Right cardiac atrium (tissue), 5 donors: ENCODE measurements at regions not wholly inside any gene's neighbourhood (a gene's known extent, or its start where the extent isn't known, plus 50 kb on each side); places are given as distances from the start of the nearest gene placed in this dataset.
"Not testable (repeated sequence)": the region's sequence is repeated elsewhere in the genome, so short reads cannot be mapped to it uniquely, and the experiment has no call there.

Experiments
- ATAC-seq, 2 donors: fragments of 200-7000 bp; cut with Tn5 transposase; one replicate each; pipeline versions ENCODE4 v1.8.0 to v1.9.1; 2020; ENCODE audit warnings: moderate library complexity in 2 of 2, mild to moderate bottlenecking in 1 of 2
- DNase-seq, 3 donors: peaks; one replicate each; pipeline ENCODE4 v3.0.0-alpha.2; 2020
- H3K27ac ChIP-seq: one replicate; pipeline ENCODE4 v1.5.1; 2013; ENCODE audit warnings: mild to moderate bottlenecking, low read length, control low read depth, moderate library complexity
- H3K27me3 ChIP-seq: one replicate; pipeline ENCODE4 v1.6.1; 2013; ENCODE audit not compliant: control insufficient read depth, insufficient read depth
- H3K4me1 ChIP-seq: one replicate; pipeline ENCODE4 v1.6.1; 2013; ENCODE audit warnings: low read length; ENCODE audit not compliant: control insufficient read depth, insufficient read depth
- H3K4me3 ChIP-seq: one replicate; pipeline ENCODE4 v1.5.1; 2013; ENCODE audit warnings: low read length, control low read depth
- H3K9me3 ChIP-seq: one replicate; pipeline ENCODE4 v1.6.1; 2013; ENCODE audit warnings: low read length; ENCODE audit not compliant: control insufficient read depth
- WGBS: extraction: QIAGEN DNeasy Blood & Tissue Kit; methylation state at CpG from one replicate; pipeline ENCODE4 v1.1.7; 2013; 5-methylcytosine and 5-hydroxymethylcytosine counted together
- intact Hi-C, 4 donors: fragments of 100-400 bp; cut with DNase I; formaldehyde crosslinking; loops; one replicate each; pipeline versions ENCODE4 v1.11.0 to v1.14.0; 2022 to 2023
- donor health status: healthy with polysubstance abuse.
- donor health status: DM: no; HTN: yes; CAD: no.
- donor health status: DM: no; HTN: no; CAD: no.
- donor health status: DM: no; HTN: yes; CAD: no; lungs with severe emphysema.
- donor health status: DM: yes; HTN: yes; CAD: no.

DNA sequence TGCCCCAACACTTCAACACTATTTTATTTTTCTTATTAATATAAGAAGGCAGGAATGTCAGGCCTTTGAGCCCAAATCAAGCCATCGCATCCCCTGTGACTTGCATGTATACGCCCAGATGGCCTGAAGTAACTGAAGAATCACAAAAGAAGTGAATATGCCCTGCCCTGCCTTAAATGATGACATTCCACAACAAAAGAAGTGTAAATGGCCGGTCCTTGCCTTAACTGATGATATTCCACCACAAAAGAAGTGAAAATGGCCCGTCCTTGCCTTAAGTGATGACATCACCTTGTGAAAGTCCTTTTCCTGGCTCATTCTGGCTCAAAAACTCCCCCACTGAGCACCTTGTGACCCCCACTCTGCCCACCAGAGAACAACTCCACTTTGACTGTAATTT is 251.4 kb downstream of the ALG10 start:
- intact Hi-C loops, H3K27me3 ChIP-seq: not testable (repeated sequence)
- WGBS = 61% methylated on average over 4 of the region's 4 CpGs

DNA sequence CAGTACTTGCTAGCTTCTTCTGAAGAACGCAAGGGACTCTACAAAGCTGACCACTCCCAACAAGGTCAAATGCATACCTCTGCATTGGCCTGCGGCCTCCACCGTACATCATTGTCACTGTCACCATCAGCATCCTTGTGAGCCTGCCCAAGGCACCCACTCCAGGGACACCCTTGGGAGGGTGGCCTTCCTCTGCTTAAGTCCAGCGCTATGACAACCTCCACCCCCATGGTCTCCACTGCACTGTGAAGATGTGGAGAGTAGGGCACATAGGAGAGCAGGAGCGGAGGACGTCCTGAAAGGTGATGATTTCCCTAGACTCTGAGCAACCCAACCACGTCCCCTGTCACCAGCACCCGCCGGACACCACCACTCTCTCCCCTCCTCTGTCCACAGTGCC is 252.8 kb downstream of the ALG10 start:
- intact Hi-C loops = no loop called here
- no peaks in the 10 kb centered on the region for H3K4me1 ChIP-seq
- no peaks in the 10 kb centered on the region for H3K9me3 ChIP-seq
- ATAC-seq (no peak), DNase-seq (no peak)
- WGBS = 86% methylated on average over 9 of the region's 9 CpGs
- H3K27ac ChIP-seq = no peak overlapping the region
- H3K4me3 ChIP-seq = no peak overlapping the region
- no peaks in the 10 kb centered on the region for H3K27me3 ChIP-seq

More for the DNA sequence above, 251.4 kb downstream of the ALG10 start:
- H3K4me1 ChIP-seq, H3K4me3 ChIP-seq, DNase-seq, ATAC-seq, H3K27ac ChIP-seq, H3K9me3 ChIP-seq: not testable (repeated sequence)

DNA sequence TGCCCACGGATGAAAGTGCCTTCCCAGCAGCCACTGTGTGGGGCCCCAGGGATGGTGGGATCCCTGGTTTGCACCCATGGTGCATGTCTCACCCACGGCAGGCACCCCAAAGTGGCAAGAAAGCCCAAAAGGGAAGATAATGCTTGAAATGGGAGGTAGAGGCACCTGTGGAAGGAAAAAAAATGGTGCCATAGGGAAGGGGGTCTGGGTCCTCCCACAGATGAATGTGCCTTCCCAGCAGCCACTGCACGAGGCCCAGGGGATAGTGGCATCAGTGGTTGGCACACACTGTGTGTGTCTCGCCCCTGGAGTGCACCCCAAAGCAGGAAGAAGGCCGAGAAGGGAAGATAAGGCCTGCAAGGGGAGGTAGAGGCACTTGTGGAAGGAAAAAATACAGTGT is 264.2 kb downstream of the ALG10 start:
- DNase-seq (no peak), ATAC-seq (no peak)
- no peak overlapping the region for H3K4me3 ChIP-seq
- H3K27ac ChIP-seq = no peak overlapping the region
- intact Hi-C loops = no loop called here
- no peaks in the 10 kb centered on the region for H3K4me1 ChIP-seq
- no peaks in the 10 kb centered on the region for H3K27me3 ChIP-seq
- 51% methylated on average over 5 of the region's 5 CpGs for WGBS
- no peaks in the 10 kb centered on the region for H3K9me3 ChIP-seq

DNA sequence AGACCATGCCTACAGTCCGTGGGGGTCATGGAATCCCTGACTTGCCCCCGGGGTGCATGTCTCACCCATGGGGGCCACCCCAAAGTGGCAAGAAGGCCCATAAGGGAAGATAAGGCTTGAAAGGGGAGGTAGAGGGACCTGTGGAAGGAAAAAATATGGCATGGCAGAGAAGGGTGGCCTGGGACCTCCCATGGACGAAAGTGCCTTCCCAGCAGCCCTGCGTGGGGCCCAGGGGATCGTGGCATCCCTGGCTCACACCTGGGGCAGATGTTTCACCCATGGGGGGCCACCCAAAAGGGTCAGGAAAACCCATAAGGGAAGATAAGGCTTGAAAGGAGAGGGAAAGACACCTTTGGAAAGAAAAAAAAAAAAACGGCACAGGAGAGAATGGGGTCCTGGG is 264.6 kb downstream of the ALG10 start:
- no peak for DNase-seq
- Histone ChIP-seq H3K9me3 (no peaks in the 10 kb centered on the region), H3K27ac (no peak overlapping the region), H3K4me1 (no peaks in the 10 kb centered on the region), H3K27me3 (no peaks in the 10 kb centered on the region), H3K4me3 (no peak overlapping the region)
- intact Hi-C loops = no loop called here
- WGBS = 74% methylated on average over 6 of the region's 6 CpGs
- ATAC-seq = no peak

DNA sequence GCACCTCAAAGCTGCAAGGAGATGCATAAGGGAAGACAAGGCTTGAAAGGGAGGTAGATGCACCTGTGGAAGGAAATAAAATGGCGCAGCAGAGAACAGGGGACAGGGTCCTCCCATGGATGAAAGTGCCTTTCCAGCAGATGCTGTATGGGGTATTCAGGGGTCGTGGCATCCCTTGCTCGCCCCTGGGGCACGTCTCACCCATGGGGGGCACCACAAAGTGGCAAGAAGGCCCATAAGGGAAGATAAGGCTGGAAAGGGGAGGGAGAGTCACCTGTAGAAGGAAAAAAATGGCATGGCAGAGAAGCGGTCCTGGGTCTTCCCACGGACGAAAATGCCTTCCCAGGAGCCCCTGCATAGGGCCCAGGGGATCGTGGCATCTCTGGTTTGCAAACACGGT is 265.1 kb downstream of the ALG10 start:
- intact Hi-C loops = no loop called here
- DNase-seq (no peak), ATAC-seq (no peak)
- Histone ChIP-seq H3K27ac (no peak overlapping the region), H3K4me1 (no peaks in the 10 kb centered on the region), H3K4me3 (no peak overlapping the region), H3K27me3 (no peaks in the 10 kb centered on the region), H3K9me3 (no peaks in the 10 kb centered on the region)
- WGBS = 53% methylated on average over 9 of the region's 9 CpGs

DNA sequence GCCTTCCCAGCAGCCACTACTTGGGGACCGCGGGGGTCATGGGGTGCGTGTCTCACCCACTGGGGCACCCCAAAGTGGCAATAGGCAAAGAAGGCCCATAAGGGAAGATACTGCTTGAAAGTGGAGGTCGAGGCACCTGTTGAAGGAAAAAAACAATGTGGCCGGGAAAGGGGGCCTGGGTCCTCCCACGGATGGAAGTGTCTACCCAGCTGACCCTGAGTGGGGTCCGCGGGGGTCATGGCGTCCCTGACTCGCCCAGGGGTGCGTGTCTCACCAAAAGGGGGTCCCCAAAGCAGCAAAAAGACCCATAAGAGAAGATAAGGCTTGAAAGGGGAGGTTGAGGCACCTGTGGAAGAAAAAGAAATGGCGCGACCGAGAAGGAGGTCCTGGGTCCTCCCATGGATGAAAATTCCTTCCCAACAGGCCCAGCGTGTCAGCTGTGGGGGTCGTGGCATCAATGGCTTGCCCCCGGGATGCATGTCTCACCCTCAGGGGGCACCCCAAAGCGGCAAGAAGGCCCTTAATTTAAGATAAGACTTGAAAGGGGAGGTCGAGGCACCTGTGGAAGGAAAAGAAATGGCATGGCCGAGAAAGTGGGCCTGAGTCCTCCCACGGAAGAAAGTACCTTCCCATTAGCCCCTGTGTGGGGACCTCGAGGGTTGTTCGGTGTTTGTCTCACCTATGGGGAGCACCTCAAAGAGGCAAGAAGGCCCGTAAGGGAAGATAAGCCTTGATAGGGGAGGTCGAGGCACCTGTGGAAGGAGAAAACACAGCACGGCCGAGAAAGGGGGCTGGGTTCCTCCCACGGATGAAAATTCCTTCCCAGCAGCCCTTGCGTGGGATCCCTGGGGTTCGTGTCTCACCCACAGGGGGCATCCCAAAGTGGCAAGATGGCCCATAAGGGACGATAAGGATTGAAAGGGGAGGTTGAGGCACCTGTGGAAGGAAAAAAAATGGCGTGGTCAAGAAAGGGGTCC is 266.0 kb downstream of the ALG10 start:
- DNase-seq = no peak
- H3K27ac ChIP-seq = no peak overlapping the region
- ATAC-seq = no peak
- WGBS = 70% methylated on average over 32 of the region's 32 CpGs
- intact Hi-C loops = no loop called here
- no peaks in the 10 kb centered on the region for H3K4me1 ChIP-seq
- H3K4me3 ChIP-seq = no peak overlapping the region
- H3K27me3 ChIP-seq = no peaks in the 10 kb centered on the region
- H3K9me3 ChIP-seq = no peaks in the 10 kb centered on the region

DNA sequence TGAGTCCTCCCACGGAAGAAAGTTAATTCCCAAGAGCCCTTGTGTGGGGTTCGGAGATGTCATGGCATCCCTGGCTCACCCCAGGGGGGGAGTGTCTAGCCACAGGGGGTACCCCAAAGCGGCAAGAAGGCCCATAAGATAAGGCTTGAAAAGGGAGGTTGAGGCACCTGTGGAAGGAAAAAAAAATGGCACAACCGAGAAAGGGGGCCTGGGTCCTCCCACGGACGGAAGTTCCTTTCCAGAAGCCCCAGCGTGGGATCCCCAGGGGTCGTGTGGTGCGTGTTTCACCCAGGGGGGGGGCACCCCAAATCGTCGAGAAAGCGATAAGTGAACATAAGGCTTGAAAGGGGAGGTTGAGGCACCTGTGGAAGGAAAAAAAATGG is 266.7 kb downstream of the ALG10 start:
- ATAC-seq (no peak), DNase-seq (peak in 1 of 3 donors; percentile 10)
- WGBS = 74% methylated on average over 12 of the region's 12 CpGs
- H3K27ac ChIP-seq = no peak overlapping the region
- no peaks in the 10 kb centered on the region for H3K9me3 ChIP-seq
- no peaks in the 10 kb centered on the region for H3K27me3 ChIP-seq
- intact Hi-C loops = no loop called here
- H3K4me1 ChIP-seq = no peaks in the 10 kb centered on the region
- no peak overlapping the region for H3K4me3 ChIP-seq

DNA sequence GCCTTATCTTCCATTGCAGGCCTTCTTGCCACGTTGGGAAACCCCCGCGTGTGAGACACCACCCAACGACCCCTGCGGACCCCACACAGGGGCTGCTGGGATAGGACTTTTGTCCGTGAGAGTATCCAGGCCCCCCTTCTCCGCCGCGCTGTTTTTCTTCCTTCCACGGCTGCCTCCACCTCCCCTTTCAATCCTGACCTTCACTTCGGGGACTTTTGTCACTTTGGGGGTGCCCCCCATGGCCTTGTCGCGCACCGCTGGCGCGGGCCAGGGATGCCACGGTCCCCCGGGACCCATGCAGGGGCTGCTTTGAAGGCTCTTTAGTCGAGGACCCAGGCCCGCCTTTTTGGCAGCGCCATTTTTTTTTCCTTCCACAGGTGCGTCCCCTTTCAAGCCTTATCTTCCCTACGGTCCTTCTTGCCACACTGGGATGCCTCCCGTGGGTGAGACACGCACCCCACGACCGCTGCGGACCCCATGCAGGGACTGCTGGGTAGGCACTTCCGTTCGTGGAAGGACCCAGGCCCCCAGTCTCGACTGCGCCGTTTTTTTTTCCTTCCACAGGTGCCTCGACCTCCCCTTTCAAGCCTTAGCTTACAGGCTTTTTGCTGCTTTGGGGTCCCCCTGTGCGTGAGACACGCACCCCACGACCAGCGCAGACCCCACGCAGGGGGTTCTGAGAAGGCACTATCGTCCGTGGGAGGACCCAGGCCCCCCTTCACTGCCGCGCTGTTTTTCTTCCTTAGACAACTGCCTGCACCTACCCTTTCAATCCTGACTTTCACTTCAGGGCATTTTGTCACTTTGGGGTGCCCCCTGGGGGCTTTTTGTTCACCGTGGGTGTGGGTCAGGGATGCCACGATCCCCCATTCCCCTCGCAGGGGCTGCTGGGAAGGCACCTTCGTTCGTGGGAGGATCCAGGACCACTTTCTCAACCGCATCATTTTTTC is 267.4 kb downstream of the ALG10 start:
- DNase-seq = peak in 2 of 3 donors; percentile 23 to 30
- no peak for ATAC-seq
- no peak overlapping the region for H3K4me3 ChIP-seq
- no peaks in the 10 kb centered on the region for H3K27me3 ChIP-seq
- no peaks in the 10 kb centered on the region for H3K4me1 ChIP-seq
- intact Hi-C loops = no loop called here
- WGBS = 71% methylated on average over 49 of the region's 49 CpGs
- H3K9me3 ChIP-seq = no peaks in the 10 kb centered on the region
- no peak overlapping the region for H3K27ac ChIP-seq

DNA sequence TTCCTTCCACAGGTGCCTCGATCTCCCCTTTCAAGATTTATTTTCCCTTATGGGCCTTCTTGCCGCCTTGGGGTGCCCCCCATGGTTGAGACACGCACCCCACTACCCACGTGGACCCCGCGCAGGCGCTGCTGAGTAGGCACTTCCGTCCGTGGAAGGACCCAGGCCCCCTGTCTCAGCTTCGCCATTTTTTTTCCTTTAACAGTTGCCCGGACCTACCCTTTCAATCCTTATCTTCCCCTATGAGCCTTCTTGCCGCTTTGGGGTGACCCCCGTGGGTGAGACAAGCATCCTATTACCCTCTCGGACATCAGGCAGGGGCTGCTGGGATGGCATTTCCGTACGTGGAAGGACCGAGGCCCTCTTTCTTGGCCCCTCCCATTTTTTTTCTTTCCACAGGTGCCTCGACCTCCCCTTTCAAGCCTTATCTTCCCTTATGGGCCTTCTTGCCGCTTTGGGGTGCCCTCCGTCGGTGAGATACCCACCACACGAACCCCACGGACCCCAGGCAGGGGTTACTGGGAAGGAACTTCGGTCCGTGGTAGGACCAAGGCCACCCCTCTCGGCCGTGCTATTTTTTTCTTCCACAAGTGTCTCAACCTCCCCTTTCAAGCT is 268.2 kb downstream of the ALG10 start:
- H3K4me3 ChIP-seq = no peak overlapping the region
- intact Hi-C loops = no loop called here
- DNase-seq (peak in 2 of 3 donors; percentile 20 to 23), ATAC-seq (no peak)
- no peaks in the 10 kb centered on the region for H3K27me3 ChIP-seq
- H3K9me3 ChIP-seq = no peaks in the 10 kb centered on the region
- WGBS = 63% methylated on average over 27 of the region's 27 CpGs
- no peak overlapping the region for H3K27ac ChIP-seq
- H3K4me1 ChIP-seq = no peaks in the 10 kb centered on the region

DNA sequence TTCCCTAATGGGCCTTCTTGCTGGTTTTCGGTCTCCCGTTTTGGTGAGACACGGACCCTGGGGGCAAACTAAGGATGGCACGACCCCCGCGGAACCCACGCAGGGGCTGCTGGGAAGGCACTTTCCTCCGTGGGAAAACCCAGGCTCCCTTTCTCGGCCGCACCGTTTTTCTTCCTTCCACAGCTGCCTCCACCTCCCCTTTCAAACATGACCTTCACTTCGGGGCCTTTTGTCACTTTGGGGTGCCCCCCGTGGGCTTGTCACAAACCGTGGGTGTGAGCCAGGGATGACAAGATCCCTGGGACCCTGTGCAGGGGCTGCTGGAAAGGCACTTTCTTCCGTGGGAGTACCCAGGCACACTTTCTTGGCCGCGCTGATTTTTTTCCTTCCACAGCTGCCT is 268.7 kb downstream of the ALG10 start:
- intact Hi-C loops = no loop called here
- DNase-seq = peak in 1 of 3 donors; percentile 29
- Histone ChIP-seq H3K27me3 (no peaks in the 10 kb centered on the region), H3K4me1 (no peaks in the 10 kb centered on the region), H3K27ac (no peak overlapping the region), H3K9me3 (no peaks in the 10 kb centered on the region), H3K4me3 (no peak overlapping the region)
- ATAC-seq = no peak
- WGBS = 79% methylated on average over 17 of the region's 17 CpGs
